ENCODE measurements at regions not wholly inside any gene's neighbourhood (a gene's known extent, or its start where the extent isn't known, plus 50 kb on each side); places are given as distances from the start of the nearest gene placed in this dataset.

- H3K9me3 ChIP-seq (ENCODE audit: insufficient read depth, low read length), result no peaks in the 10 kb centered on the region
- no peak overlapping the region for H3K4me2 ChIP-seq (ENCODE audit: low read length)
- no peaks in the 10 kb centered on the region for H3K4me1 ChIP-seq (ENCODE audit: low read length)
- TF ChIP-seq EZH2phosphoT487 (IDR thresholded peaks at IDR 0.05; ENCODE audit: low read depth) (no peak), CTCF (IDR thresholded peaks at IDR 0.05; ENCODE audit: low read depth, low read length) (no peak)
- no peak overlapping the region for H3K9ac ChIP-seq (ENCODE audit: low read length)
- no peak overlapping the region for H3K27ac ChIP-seq (ENCODE audit: low read length)
- peaks cover under 1% of the 10 kb centered on the region; the same call in 1 of the 2 replicates for H3K27me3 ChIP-seq (ENCODE audit: low read depth, low read length)
- H3K36me3 ChIP-seq (replicated peaks; ENCODE audit: low read depth, low read length), result no peaks in the 10 kb centered on the region
- no peak overlapping the region for H3K4me3 ChIP-seq (ENCODE audit: low read length)
- no peaks in the 10 kb centered on the region for H3K79me2 ChIP-seq (ENCODE audit: low read length)
- no peaks in the 10 kb centered on the region for H4K20me1 ChIP-seq (ENCODE audit: insufficient read depth, low read length)
- H2AFZ ChIP-seq (ENCODE audit: low read depth, low read length), result no peak overlapping the region
Observed at GRCh38 chr6:168232062-168232461, 87.5 kb downstream of the DACT2 start.

- no peaks in the 10 kb centered on the region for H3K79me2 ChIP-seq (ENCODE audit: low read length)
- no peak overlapping the region for H3K27ac ChIP-seq (ENCODE audit: low read length)
- no peaks in the 10 kb centered on the region for H4K20me1 ChIP-seq (ENCODE audit: insufficient read depth, low read length)
- H3K4me3 ChIP-seq (ENCODE audit: low read length), result no peak overlapping the region
- no peak overlapping the region for H2AFZ ChIP-seq (ENCODE audit: low read depth, low read length)
- H3K9ac ChIP-seq (ENCODE audit: low read length), result no peak overlapping the region
- no peak overlapping the region for H3K4me2 ChIP-seq (ENCODE audit: low read length)
- TF ChIP-seq EZH2phosphoT487 (IDR thresholded peaks at IDR 0.05; ENCODE audit: low read depth) (no peak), CTCF (IDR thresholded peaks at IDR 0.05; ENCODE audit: low read depth, low read length) (no peak)
- H3K4me1 ChIP-seq (ENCODE audit: low read length), result no peaks in the 10 kb centered on the region
- no peaks in the 10 kb centered on the region for H3K36me3 ChIP-seq (replicated peaks; ENCODE audit: low read depth, low read length)
- H3K27me3 ChIP-seq (ENCODE audit: low read depth, low read length), result peaks cover 6% of the 10 kb centered on the region; the same call in 1 of the 2 replicates
- H3K9me3 ChIP-seq (ENCODE audit: insufficient read depth, low read length), result no peaks in the 10 kb centered on the region
Observed at GRCh38 chr6:168231393-168231957, 88.1 kb downstream of the DACT2 start.

GRCh38 chr6:168229368-168229752, 90.2 kb downstream of the DACT2 start:
- H3K9me3 ChIP-seq (ENCODE audit: insufficient read depth, low read length), result no peaks in the 10 kb centered on the region
- no peaks in the 10 kb centered on the region for H3K4me1 ChIP-seq (ENCODE audit: low read length)
- H3K36me3 ChIP-seq (replicated peaks; ENCODE audit: low read depth, low read length), result no peaks in the 10 kb centered on the region
- H3K79me2 ChIP-seq (ENCODE audit: low read length), result no peaks in the 10 kb centered on the region
- no peak overlapping the region for H3K4me2 ChIP-seq (ENCODE audit: low read length)
- H4K20me1 ChIP-seq (ENCODE audit: insufficient read depth, low read length), result no peaks in the 10 kb centered on the region
- no peak overlapping the region for H2AFZ ChIP-seq (ENCODE audit: low read depth, low read length)
- no peak overlapping the region for H3K27ac ChIP-seq (ENCODE audit: low read length)
- no peak overlapping the region for H3K4me3 ChIP-seq (ENCODE audit: low read length)
- H3K27me3 ChIP-seq (ENCODE audit: low read depth, low read length), result peaks cover 12% of the 10 kb centered on the region
- no peak overlapping the region for H3K9ac ChIP-seq (ENCODE audit: low read length)
- TF ChIP-seq EZH2phosphoT487 (IDR thresholded peaks at IDR 0.05; ENCODE audit: low read depth), result no peak

GRCh38 chr6:168228676-168229367, 90.8 kb downstream of the DACT2 start:
- Histone ChIP-seq H3K4me1 (ENCODE audit: low read length) (no peaks in the 10 kb centered on the region), H2AFZ (ENCODE audit: low read depth, low read length) (no peak overlapping the region), H3K9ac (ENCODE audit: low read length) (no peak overlapping the region), H3K27me3 (ENCODE audit: low read depth, low read length) (peaks cover 16% of the 10 kb centered on the region), H3K27ac (ENCODE audit: low read length) (no peak overlapping the region), H3K79me2 (ENCODE audit: low read length) (no peaks in the 10 kb centered on the region), H3K4me2 (ENCODE audit: low read length) (no peak overlapping the region), H3K4me3 (ENCODE audit: low read length) (no peak overlapping the region), H3K36me3 (replicated peaks; ENCODE audit: low read depth, low read length) (no peaks in the 10 kb centered on the region), H3K9me3 (ENCODE audit: insufficient read depth, low read length) (no peaks in the 10 kb centered on the region), H4K20me1 (ENCODE audit: insufficient read depth, low read length) (no peaks in the 10 kb centered on the region)
- TF ChIP-seq CTCF (IDR thresholded peaks at IDR 0.05; ENCODE audit: low read depth, low read length), result no peak
- TF ChIP-seq EZH2phosphoT487 (IDR thresholded peaks at IDR 0.05; ENCODE audit: low read depth), result no peak
